DOHH2 (cell line): ENCODE measurements at regions not wholly inside any gene's neighbourhood (a gene's known extent, or its start where the extent isn't known, plus 50 kb on each side); places are given as distances from the start of the nearest gene placed in this dataset.

Source experiments
- H3F3A ChIP-seq: fragments of 200-600 bp; sonication (generic), shearing (Covaris generic); 2 replicates; pipeline ENCODE4 v1.6.0; 2016; ENCODE audit warnings: antibody characterized with exemption, mild to moderate bottlenecking; ENCODE audit not compliant: control insufficient read depth, insufficient read depth
- H3K27ac ChIP-seq: fragments of 200-600 bp; sonication (generic); 2 replicates; pipeline ENCODE4 v1.5.1; 2014; ENCODE audit warnings: low read depth, mild to moderate bottlenecking, low read length, moderate library complexity
- H3K27me3 ChIP-seq: fragments of 200-600 bp; sonication (generic); 2 replicates; pipeline ENCODE4 v1.6.1; 2014; ENCODE audit warnings: mild to moderate bottlenecking, low read length, mixed read lengths; ENCODE audit not compliant: control insufficient read depth
- H3K36me3 ChIP-seq: fragments of 200-600 bp; sonication (generic); 2 replicates; pipeline ENCODE4 v1.6.1; 2014; ENCODE audit warnings: mild to moderate bottlenecking, low read length, moderate library complexity, mixed read lengths; ENCODE audit not compliant: control insufficient read depth
- H3K4me1 ChIP-seq: fragments of 200-600 bp; sonication (generic); 2 replicates; pipeline ENCODE4 v1.6.1; 2014; ENCODE audit warnings: mild to moderate bottlenecking, low read length, mixed read lengths; ENCODE audit not compliant: control insufficient read depth
- H3K4me2 ChIP-seq: fragments of 200-600 bp; sonication (generic); 2 replicates; pipeline ENCODE4 v1.6.0; 2014; ENCODE audit warnings: mild to moderate bottlenecking, low read length, moderate library complexity
- H3K4me3 ChIP-seq: fragments of 200-600 bp; sonication (generic); 2 replicates; pipeline ENCODE4 v1.5.1; 2014; ENCODE audit warnings: mild to moderate bottlenecking, low read length, mixed read lengths
- H3K79me2 ChIP-seq: fragments of 200-600 bp; sonication (generic); 2 replicates; pipeline ENCODE4 v1.6.1; 2014; ENCODE audit warnings: mild to moderate bottlenecking, low read length, mixed read lengths; ENCODE audit not compliant: control insufficient read depth
- H3K9me2 ChIP-seq: fragments of 200-600 bp; sonication (generic); replicated peaks from 2 replicates; pipeline ENCODE4 v1.6.1; 2014; ENCODE audit warnings: mild to moderate bottlenecking, low read length, mixed read lengths; ENCODE audit not compliant: control insufficient read depth
- H3K9me3 ChIP-seq: fragments of 200-600 bp; sonication (generic); 2 replicates; pipeline ENCODE4 v1.6.1; 2014; ENCODE audit warnings: antibody characterized with exemption, low read length, mixed read lengths; ENCODE audit not compliant: control insufficient read depth, insufficient read depth
- H4K20me1 ChIP-seq: fragments of 200-600 bp; sonication (generic); 2 replicates; pipeline ENCODE4 v1.6.0; 2014; ENCODE audit warnings: low read depth, mild to moderate bottlenecking, antibody characterized with exemption, low read length, moderate library complexity; ENCODE audit not compliant: control insufficient read depth, insufficient read depth
- CTCF ChIP-seq: fragments of 200-600 bp; sonication (generic); IDR thresholded peaks from one replicate; pipeline ENCODE4 v1.5.1; 2014; ENCODE audit warnings: antibody characterized with exemption, mild to moderate bottlenecking, low read depth, low read length; ENCODE audit not compliant: poor library complexity, severe bottlenecking
- EZH2phosphoT487 ChIP-seq: fragments of 200-600 bp; sonication (generic); IDR thresholded peaks from 2 replicates; pipeline ENCODE4 v1.6.1; 2017; ENCODE audit warnings: borderline replicate concordance, mild to moderate bottlenecking, antibody characterized with exemption, low read length, moderate library complexity, mixed read lengths

GRCh38 chr18:25818505-25818904 is 271.9 kb downstream of the SS18 start:
- TF ChIP-seq CTCF = no peak
- no peak for TF ChIP-seq EZH2phosphoT487
- no peaks in the 10 kb centered on the region for H3F3A ChIP-seq
- H3K9me3 ChIP-seq = no peaks in the 10 kb centered on the region
- H3K27ac ChIP-seq = no peak overlapping the region
- no peaks in the 10 kb centered on the region for H4K20me1 ChIP-seq
- H3K36me3 ChIP-seq = no peaks in the 10 kb centered on the region
- no peaks in the 10 kb centered on the region for H3K27me3 ChIP-seq
- no peak overlapping the region for H3K4me3 ChIP-seq
- H3K9me2 ChIP-seq = no peaks in the 10 kb centered on the region
- no peaks in the 10 kb centered on the region for H3K79me2 ChIP-seq
- peaks cover 4% of the 10 kb centered on the region; the same call in 1 of the 2 replicates for H3K4me1 ChIP-seq
- H3K4me2 ChIP-seq = no peak overlapping the region

GRCh38 chr18:25817546-25818237 is 272.7 kb downstream of the SS18 start:
- no peaks in the 10 kb centered on the region for H3K36me3 ChIP-seq
- no peaks in the 10 kb centered on the region for H3K9me2 ChIP-seq
- H4K20me1 ChIP-seq = no peaks in the 10 kb centered on the region
- H3K79me2 ChIP-seq = no peaks in the 10 kb centered on the region
- H3K4me3 ChIP-seq = no peak overlapping the region
- TF ChIP-seq EZH2phosphoT487 (no peak), CTCF (no peak)
- H3K4me2 ChIP-seq = no peak overlapping the region
- peaks cover 4% of the 10 kb centered on the region; the same call in 1 of the 2 replicates for H3K4me1 ChIP-seq
- H3F3A ChIP-seq = no peaks in the 10 kb centered on the region
- H3K27me3 ChIP-seq = no peaks in the 10 kb centered on the region
- H3K27ac ChIP-seq = no peak overlapping the region
- H3K9me3 ChIP-seq = no peaks in the 10 kb centered on the region

GRCh38 chr18:25815659-25816058 is 274.8 kb downstream of the SS18 start:
- H3K4me3 ChIP-seq = no peak overlapping the region
- H3K9me3 ChIP-seq = no peaks in the 10 kb centered on the region
- no peaks in the 10 kb centered on the region for H3F3A ChIP-seq
- no peaks in the 10 kb centered on the region for H3K9me2 ChIP-seq
- peaks cover 4% of the 10 kb centered on the region; the same call in 1 of the 2 replicates for H3K4me1 ChIP-seq
- no peaks in the 10 kb centered on the region for H4K20me1 ChIP-seq
- H3K4me2 ChIP-seq = no peak overlapping the region
- H3K36me3 ChIP-seq = no peaks in the 10 kb centered on the region
- no peak overlapping the region for H3K27ac ChIP-seq
- TF ChIP-seq CTCF (no peak), EZH2phosphoT487 (no peak)
- no peaks in the 10 kb centered on the region for H3K27me3 ChIP-seq
- H3K79me2 ChIP-seq = no peaks in the 10 kb centered on the region
